GM19099 (cell line): ENCODE measurements at regions not wholly inside any gene's neighbourhood (a gene's known extent, or its start where the extent isn't known, plus 50 kb on each side); places are given as distances from the start of the nearest gene placed in this dataset.

Source experiments
- POLR2A ChIP-seq: IDR thresholded peaks from 3 replicates; pipeline ENCODE4 v1.6.1; 2011; ENCODE audit warnings: low read depth; ENCODE audit not compliant: insufficient read length; ENCODE audit errors: extremely low read depth

DNA sequence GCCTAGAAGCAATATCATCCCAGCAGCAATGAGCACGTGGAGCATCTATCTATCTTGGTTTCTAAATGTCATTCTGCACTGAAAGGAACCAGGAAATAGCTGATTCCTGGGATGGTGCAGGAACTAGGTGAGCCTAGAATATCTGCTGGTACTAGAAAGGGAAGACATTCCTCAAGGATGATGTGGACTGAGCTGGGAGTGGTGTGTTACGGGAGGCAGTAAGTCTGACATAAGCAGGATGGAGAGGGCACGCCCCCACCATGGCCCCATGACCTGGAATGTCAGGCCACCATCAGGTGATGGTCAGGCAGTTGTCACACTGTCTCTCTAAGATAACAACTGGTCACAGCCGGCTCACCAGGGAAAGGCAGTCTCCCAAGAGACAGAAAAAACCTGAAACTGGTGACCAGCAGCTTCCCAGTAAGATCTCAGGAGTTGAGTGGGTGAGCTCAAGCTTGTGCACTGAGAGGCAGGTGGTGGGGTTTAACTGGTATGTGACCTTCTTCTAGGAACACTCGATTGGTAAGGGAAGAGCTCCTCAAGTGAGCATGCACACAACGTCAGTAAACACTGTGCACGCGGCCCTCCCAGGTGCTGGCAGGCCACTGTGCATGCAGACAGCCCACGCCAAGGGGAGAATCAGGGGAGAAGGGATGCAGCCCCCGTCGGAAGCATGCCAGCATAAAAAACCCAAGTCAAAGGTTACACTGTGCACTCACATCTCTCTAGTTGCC lies 148.7 kb downstream of the ADSS2 start:
- no peak for TF ChIP-seq POLR2A

DNA sequence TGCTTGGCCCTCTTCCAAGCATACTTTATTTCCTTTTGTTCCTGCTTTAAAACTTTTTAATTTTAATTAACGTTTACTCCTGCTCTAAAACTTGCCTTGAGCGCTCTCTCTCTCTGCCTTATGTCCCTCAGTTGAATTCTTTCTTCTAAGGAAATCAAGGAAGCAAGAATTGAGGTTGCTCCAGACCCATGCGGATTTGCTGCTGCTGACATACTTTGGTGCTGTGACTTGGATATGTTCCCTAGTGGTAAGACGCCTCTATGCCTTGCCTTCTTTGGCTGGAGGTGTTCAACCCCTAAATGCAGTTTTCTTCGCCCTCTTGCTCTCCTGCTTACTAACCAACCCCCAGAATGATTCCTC lies 148.1 kb downstream of the ADSS2 start:
- no peak for TF ChIP-seq POLR2A

DNA sequence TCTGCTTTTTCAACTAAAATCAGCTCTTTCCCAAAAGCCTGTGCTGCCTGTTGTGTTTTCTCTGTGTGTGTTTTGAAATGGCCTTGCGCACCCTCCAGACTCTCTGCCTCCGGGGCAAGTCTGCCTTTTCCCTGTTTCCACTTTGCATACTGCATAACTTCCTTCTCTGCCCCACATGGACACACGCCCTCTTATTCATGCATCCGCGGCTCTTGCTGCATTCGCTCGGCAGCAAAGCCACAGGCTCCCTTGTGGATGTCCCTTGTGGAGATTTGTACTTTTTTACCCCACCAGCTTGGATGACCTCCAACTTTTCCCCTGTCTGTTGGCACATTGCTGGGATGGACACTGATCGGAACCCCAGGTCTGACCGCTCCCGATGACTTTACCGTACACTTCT lies 147.6 kb downstream of the ADSS2 start:
- no peak for TF ChIP-seq POLR2A

DNA sequence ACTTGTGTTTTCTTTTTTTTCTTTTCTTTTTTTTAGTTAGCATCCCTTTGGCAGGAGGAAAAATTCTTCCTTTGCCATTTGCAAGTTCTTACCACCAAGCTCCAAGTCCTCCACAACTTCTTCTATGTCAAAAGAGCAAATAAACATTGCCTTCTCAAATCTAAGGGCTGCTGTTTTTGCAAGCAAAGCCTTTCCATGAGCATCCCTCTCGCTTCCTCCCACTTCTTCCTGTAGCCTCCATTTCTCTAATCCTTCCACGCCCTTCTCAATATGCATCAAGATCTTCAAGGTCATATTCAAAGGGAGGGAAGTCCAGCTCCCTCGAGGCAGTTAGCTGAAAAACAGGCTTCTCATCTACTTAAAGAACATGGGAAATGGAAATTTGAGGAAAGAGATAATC lies 147.1 kb downstream of the ADSS2 start:
- no peak for TF ChIP-seq POLR2A

DNA sequence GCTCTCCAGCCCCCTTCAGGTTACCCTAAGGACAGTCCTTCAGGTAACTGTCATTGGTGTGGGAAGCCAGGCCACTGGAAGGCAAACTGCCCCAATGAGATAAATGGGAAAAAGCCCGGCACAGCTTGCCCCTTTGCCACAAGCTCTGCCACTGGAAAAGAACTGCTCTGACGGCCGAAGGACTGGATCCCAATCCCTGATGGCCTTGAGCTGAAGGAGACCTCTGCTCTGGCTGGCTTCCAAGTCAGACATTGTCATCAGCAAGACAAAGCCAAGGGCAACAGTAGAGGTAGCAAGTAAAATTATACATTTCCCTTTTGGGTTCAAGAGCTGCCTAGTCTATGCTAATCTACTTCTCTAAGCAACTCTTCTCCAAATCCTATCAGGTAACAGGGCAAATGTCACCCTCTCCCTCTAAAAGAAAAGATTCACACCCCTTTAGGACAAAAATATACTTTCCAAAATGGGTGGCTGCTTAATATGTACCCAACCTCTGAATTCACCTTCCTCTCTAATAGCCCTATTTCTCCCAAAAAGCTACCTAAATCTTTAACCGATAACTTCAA lies 145.8 kb downstream of the ADSS2 start:
- no peak for TF ChIP-seq POLR2A

DNA sequence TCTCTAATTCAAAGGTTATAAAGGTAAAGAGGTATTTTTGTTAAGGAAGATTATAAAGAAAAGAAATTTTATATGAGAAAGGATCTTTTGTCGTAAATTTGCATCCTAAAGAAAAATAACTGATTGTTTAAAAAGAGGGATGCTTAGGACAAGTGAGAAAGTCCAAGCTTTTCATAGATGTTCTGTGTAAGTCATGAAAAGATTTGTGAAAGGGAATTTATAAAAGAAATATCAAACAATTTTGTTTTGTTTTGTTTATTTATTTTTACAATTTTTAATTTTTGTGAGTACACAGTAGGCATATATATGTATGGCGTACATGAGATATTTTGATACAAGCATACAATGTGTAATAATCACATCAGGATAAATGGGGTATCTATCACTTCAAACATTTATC lies 145.2 kb downstream of the ADSS2 start:
- TF ChIP-seq POLR2A, result no peak

DNA sequence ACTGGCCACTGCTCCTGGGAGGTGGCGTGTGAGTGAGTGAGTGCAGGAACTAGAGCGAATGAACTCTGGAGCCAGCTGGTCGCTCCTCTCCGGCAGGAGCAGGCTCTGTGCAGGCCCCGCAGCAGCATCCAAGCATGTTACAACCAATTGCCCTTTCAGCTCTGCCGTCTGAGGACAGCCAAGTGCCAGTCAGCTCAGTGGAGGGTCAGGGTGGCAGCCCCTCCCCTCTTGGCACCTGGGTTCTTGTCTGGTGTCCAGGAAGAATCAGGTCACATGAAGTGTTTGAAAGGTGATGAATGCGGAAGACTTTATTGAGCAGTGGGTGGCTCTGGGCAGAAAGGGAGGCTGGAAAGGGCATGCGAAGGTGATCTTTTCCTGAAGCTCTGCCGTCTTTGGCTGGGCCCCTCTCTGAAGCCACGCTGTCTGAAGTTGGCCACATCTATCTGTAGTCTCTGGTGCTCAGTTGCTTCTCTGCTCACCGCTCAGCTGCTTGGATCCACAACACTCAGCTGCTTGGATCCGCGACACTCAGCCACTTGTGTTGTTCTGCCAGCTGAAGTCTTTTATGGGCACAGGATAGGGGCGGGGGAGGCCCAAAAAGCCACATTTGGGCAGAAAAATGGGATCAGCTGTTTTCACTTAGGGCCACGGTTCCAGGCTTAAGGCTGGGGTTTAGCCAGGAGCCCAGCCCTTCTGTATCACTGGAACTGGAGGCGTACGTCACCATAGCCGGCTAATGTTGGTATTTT lies 139.8 kb downstream of the ADSS2 start:
- no peak for TF ChIP-seq POLR2A

DNA sequence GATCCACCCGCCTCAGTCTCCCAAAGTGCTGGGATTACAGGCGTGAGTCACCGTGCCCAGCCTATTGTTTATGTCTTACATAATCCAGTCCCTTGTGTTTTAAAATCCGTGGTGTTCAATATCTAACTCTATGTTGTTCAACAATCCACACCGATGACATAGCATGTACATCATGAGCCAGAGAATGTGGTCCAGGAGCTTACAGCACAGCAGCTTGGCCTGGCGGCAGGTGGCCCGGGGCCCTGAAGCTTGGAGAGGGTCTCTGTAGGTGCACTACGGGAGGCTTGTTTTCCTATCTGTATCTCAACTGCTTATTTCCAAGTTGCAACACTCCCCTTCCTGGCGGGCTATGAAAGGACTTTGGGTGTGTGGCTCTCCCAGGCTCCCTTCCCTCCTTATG lies 138.4 kb downstream of the ADSS2 start:
- TF ChIP-seq POLR2A, result no peak

DNA sequence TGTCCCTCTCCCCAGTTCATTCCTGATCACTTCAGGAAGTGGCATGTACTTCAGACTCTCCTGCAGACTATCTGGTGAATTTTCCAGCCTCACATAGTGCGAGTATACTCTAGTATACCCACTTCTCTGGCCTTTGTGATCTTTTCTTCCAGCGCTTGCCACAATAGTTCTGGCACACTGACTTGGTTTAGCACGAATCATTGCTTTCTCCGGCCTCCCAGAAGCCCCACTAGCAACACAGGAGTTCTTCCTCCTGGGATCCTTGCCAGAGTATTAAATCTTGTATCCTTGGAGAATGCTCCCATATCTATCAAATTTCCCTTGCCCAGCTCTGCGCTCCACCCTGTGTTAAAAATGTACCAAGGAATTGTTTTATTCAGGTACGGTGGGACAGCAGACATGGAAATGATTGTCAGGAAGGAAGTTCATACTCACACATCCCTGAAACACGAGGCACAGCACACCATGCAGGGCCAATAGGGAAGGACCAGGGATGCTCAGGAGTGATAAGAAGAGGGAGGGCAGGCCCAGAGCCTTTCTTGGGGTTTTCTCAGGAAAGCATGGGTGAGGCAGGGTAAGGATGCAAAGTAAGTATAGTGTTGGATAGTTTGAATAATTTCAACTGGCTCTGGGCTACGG lies 136.7 kb downstream of the ADSS2 start:
- no peak for TF ChIP-seq POLR2A

DNA sequence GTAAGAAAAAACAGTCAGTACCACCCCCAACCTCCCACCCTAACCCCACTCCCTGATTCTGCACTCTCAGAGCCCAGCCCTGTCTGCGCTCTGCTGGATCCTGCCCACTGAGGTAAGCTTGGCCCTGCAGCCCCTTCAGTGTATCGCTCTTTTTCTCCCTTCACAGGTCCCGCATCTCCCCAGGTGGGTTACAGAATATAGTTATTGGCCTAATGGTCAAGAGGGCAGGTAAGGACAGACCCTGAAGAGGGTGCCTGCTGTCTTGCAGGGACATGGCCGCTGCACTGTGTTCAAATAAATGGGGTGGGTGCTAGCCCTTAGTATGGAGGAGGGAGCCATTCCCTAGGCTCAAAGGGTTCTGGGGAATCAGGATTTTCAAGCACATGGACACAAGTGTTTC lies 135.7 kb downstream of the ADSS2 start:
- no peak for TF ChIP-seq POLR2A

DNA sequence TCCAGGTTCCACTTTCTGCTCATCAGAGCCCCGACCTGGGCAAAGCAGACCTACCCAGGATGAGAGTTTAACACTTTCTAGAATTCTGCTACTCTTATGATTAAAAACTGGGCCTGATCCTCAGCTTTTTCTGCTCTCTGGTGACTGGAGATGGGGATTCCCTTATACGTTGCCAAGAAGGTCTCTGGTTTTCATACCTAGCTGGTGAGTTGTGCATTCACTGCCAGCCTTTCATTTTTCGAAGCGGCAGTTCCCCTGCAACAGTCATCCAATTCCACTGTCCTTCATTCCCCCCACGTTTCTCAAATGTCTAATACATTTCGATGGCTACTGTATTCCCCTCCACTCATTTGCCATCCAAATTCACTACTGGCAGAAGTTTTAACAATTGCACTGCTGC lies 135.3 kb downstream of the ADSS2 start:
- TF ChIP-seq POLR2A, result no peak

DNA sequence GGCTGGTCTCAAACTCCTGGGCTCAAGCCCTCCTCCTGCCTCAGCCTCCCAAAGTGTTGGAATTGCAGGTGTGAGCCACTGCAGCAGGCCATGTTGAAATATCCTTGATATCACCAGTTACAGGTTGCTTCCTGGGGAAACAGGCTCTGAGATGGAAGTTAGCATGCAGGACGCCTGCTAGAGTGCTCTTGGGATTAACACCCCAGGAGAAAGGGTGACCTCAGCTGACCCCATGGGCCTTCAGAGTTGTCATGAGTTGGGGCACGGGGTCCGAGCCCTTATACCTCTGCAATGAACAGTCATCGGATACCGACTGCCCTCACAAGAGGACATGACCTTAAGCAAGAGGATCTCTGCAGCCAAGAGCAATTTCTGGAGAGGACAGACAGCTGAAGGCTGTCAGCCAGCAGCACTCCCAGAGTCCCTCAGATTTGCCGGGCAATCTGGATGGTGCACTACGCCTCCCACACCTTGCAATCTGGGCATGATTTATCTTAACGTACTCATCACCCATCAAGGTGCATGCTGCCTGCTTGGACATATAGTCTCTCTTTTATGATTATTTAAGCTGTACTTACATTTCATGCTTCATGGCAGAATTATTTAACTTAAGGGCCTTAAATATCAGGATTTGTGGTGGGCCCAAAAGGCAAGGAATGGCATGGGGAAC lies 134.6 kb downstream of the ADSS2 start:
- TF ChIP-seq POLR2A, result no peak

DNA sequence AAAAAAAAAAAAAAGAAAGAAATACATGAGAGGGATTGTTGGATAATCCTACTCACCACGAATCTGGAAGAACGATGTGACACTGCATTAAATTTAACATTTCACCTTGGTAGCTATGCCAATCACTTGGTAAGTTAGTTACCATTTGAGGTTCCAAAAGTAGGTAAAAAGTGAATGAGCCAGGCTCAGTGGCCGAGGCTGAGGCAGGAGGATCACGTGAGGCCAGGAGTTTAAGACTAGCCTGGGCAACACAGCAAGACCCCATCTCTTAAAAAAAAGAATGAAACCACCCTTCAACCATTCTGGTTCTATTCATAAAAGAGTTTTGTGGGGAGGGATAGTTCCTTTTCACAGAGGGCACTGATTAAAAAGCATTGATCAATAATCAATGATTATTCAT lies 133.6 kb downstream of the ADSS2 start:
- TF ChIP-seq POLR2A, result no peak

DNA sequence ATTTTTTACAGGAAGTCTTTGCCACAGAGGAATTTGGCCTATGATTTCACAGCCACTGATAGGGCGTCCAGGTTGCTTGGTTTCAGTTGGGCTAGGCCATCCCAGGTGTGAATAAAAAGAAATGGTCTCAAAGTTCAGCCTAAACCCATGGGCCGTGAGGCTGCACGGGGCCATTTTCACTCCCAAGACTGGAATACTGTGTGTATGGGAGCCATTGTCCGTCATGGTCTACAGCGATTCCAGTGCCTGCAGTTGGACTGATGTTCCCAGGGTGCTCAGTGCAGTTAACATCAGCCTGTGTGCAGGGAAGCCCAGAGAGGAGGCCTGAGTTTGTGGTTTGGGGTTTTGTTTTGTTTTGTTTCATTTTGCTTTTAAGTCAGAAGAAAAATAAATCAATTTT lies 133.2 kb downstream of the ADSS2 start:
- no peak for TF ChIP-seq POLR2A

DNA sequence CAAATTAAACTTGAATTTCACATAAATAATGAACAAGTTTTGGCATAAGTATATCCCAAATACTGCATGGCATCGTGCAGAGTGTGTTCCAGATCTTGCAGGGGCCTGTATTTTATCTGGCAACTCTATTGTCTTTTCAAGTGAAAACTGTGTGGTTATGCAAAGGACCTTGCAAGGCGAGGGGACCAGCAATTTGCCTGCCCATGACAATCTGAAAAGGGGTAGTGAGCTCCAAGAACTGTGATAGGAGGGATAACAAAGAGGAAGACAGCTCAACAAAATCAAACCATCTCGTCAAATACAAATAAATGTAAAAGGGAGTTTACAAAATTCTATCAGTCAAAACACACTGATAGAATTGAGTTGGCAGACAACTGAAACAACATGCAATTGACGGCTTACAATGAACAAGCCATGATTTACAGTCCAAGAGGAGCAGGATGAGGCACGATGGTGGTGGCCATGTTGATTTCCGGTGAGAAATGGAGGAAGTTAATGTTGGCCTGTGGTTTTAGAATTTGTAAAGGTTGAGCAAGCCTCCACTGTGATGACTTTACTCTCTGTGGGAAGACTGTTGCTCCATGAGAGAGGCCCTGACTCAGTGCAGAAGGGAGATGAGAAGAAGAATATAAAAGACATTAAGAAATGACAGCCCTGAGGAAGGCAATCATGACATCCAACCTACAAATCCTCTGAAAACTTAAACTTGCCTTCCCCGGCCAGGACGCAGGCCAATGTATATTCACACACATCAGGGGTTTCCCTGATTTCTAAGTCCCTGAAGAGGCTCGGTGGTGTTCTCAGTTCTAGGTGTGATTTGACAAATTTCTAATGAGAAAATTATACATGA lies 132.2 kb downstream of the ADSS2 start:
- TF ChIP-seq POLR2A, result no peak

DNA sequence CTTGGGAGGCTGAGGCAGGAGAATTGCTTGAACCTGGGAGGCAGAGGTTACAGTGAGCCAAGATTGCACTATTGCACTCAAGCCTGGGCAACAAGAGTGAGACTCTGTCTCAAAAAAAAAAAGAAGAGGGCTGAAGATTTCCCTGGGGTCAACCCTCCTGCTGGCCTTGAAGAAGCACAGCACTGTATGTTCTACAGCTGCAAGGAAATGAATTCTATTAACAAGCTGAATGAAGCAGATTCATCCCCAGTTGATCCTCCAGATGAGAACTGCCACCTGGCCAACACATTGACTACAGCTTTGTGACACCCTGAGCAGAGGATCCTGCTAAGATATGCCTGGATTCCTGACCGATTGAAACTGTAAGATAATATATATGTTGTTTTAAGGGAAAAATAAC lies 129.5 kb downstream of the ADSS2 start:
- TF ChIP-seq POLR2A, result no peak
